AG04449 (cell line): ENCODE measurements at regions not wholly inside any gene's neighbourhood (a gene's known extent, or its start where the extent isn't known, plus 50 kb on each side); places are given as distances from the start of the nearest gene placed in this dataset.

Source experiments
- CTCF ChIA-PET: fragments of 350-600 bp; formaldehyde crosslinking; extraction: SDS; loops from one replicate; lab custom pipeline; 2021; ENCODE audit warnings: antibody characterized with exemption; lab: Yijun Ruan, JAX
- POLR2A ChIA-PET: fragments of 400-600, 350-600 bp; formaldehyde crosslinking; extraction: SDS; loops from one replicate; lab custom pipeline; 2020; ENCODE audit warnings: antibody characterized with exemption, inconsistent platforms; lab: Yijun Ruan, JAX
- DNase-seq: peaks from one replicate; pipeline ENCODE4 v3.0.0-alpha.2; 2010; ENCODE audit warnings: low read depth, low spot score
- H3K4me3 ChIP-seq: 2 replicates; pipeline ENCODE4 v1.5.1; 2011; ENCODE audit warnings: low read depth, mild to moderate bottlenecking, control low read depth, low read length
- TF ChIP-seq, protein P1 (sequence below): IDR thresholded peaks from one replicate; pipeline ENCODE4 v1.5.1; 2011; ENCODE audit warnings: mild to moderate bottlenecking, moderate library complexity, low read length, control low read depth, inconsistent platforms; ENCODE audit not compliant: insufficient read depth; ENCODE audit errors: missing control alignments

DNA sequence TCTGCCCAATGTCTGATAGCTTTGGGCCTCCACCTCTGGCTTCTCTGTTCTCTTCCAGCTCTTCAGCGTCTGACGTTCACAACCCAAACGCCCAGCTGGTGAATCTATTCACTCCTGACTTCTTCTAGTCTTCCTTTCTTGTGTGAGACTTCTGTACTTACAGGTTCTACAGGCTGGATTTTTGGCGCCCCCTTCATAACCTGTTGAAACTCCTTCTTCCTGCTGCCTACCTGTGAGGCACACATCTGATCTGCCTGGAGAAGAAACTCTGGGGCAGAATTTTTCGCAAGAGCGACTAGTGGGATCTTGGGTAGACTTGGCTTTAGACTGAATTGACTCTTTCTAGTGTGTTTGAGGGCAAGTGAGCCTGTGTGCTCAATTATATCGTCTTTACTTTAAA, 249.3 kb downstream of the REEP3 start:
- ChIA-PET CTCF (interaction anchor here (1.0 to 5.2 kb wide), 2 partner anchors 51 to 604 kb away, joined by 4 to 29 read pairs; no protein-coding TSS in a partner anchor), POLR2A (no interaction called here)
- DNase-seq = no peak
- H3K4me3 ChIP-seq = no peak overlapping the region
- TF ChIP-seq, protein P1, sequence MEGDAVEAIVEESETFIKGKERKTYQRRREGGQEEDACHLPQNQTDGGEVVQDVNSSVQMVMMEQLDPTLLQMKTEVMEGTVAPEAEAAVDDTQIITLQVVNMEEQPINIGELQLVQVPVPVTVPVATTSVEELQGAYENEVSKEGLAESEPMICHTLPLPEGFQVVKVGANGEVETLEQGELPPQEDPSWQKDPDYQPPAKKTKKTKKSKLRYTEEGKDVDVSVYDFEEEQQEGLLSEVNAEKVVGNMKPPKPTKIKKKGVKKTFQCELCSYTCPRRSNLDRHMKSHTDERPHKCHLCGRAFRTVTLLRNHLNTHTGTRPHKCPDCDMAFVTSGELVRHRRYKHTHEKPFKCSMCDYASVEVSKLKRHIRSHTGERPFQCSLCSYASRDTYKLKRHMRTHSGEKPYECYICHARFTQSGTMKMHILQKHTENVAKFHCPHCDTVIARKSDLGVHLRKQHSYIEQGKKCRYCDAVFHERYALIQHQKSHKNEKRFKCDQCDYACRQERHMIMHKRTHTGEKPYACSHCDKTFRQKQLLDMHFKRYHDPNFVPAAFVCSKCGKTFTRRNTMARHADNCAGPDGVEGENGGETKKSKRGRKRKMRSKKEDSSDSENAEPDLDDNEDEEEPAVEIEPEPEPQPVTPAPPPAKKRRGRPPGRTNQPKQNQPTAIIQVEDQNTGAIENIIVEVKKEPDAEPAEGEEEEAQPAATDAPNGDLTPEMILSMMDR = no peak

DNA sequence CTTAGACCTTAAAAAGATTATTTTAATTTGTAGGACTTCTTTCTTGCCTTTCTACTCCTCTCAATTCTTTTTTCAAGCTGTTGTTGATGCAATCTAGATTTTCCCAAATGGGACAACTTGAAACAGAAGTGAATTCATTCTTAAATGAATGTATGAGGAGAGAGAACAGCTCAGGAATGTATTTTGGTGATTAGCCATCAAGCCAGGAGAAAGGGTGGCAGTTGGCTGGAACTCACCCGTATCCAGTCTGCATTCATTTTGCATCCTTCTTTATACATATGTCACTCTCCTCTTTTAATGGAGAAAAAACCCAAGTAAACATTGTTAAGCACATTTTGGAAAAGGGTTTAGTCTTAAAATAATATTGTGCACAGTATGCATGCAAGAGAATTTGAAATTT, 251.3 kb downstream of the REEP3 start:
- CTCF ChIA-PET = interaction anchor here (0.7 to 5.2 kb wide), 2 partner anchors 53 to 606 kb away, joined by 3 to 29 read pairs; no protein-coding TSS in a partner anchor
- POLR2A ChIA-PET = interaction anchor here (0.7 kb wide), 1 partner anchor 47 kb away, joined by 3 read pairs; no protein-coding TSS in a partner anchor
- TF ChIP-seq, protein P1 = no peak

DNA sequence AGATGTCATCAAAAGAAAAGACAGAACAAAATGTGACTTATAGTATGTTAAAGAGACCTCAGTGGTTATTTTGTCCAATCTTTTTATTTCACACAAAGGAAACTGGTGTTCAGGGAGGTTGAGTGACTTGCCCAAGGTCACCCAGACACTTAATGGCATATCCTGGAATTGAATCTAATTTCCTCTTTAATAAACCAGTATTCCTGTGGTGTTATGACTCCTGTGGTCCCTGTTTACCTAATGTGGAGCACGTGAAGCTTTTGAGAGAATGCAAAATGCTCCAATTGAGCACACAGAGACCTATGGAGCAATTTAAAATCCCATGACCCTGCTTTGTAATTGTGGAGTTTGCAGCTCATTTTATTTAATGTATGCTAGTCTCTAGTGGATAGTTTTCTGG, 251.9 kb downstream of the REEP3 start:
- POLR2A ChIA-PET = no interaction called here
- H3K4me3 ChIP-seq = no peak overlapping the region
- CTCF ChIA-PET = interaction anchor here (5.2 kb wide), 1 partner anchor 607 kb away, joined by 29 read pairs; no protein-coding TSS in a partner anchor
- TF ChIP-seq, protein P1 = no peak
- DNase-seq = no peak

More for the DNA sequence above, 251.3 kb downstream of the REEP3 start:
- DNase-seq = no peak
- no peak overlapping the region for H3K4me3 ChIP-seq

DNA sequence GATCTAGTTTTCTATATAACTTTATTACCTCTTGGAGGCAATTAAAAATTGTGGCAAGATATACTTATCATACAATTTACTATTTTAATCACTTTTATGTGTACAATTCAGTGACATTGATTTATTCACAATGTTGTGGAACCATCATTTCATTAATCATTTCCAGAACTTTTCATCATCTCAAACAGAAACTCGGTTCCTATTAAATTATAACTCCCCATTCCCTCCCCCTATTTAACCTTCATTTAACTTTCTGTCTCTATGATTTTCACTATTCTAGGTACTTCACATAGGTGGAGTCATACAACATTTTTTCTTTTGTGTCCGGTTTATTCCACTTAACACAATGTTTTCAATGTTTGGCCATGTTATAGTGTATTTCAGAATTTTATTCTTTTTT, 252.8 kb downstream of the REEP3 start:
- TF ChIP-seq, protein P1 = no peak
- DNase-seq = no peak
- no peak overlapping the region for H3K4me3 ChIP-seq
- POLR2A ChIA-PET = no interaction called here
- CTCF ChIA-PET = interaction anchor here (0.7 kb wide), 1 partner anchor 45 kb away, joined by 3 read pairs; no protein-coding TSS in a partner anchor

DNA sequence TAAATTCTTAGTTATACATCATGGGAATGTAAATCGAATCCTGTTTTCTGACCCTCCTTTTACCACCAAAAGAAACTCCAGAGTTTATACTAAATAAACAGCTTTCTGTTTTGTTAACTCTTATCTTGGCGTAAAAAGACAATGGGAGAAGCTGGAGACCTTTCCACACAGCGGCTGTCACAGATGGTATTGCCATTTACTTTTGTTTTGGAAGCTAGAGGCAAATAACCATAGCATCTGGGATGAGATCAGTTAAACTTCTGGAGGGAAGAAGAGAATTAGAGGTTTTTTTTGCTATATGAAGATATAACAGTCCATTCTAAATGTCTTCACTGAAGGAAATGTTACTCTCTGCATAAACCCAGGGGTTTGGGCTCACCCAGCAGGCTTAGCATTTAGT, 258.9 kb downstream of the REEP3 start:
- CTCF ChIA-PET = no interaction called here
- TF ChIP-seq, protein P1 = no peak
- H3K4me3 ChIP-seq = no peak overlapping the region
- POLR2A ChIA-PET = no interaction called here
- no peak for DNase-seq

DNA sequence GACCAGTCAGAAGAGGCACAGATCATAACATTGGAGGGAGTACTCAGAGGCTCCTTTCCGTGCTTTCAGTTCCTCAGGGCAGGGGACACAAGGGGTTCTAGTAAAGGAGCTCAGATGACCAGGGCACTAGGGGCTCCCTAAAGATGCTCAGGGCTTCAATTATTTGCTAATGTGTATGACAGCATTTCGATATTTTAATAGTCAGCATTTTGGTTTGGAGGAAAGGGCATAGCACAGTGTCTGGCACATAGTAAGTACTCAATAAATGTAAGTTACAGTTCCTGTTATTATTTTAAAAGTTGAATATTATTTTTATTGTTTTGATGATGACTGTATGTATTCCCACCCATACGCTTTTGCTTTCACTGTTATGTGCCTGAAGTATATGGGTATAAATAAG, 260.0 kb downstream of the REEP3 start:
- no peak for DNase-seq
- POLR2A ChIA-PET = no interaction called here
- no peak overlapping the region for H3K4me3 ChIP-seq
- CTCF ChIA-PET = no interaction called here
- TF ChIP-seq, protein P1 = no peak
